HG03066 (cell line): ENCODE measurements at regions not wholly inside any gene's neighbourhood (a gene's known extent, or its start where the extent isn't known, plus 50 kb on each side); places are given as distances from the start of the nearest gene placed in this dataset.
"Not testable (repeated sequence)": the region's sequence is repeated elsewhere in the genome, so short reads cannot be mapped to it uniquely, and the experiment has no call there.

Experiments used
- ATAC-seq: cut with Tn5 transposase; IDR thresholded peaks from one replicate; pipeline ENCODE4 v1.9.1; 2021; ENCODE audit warnings: low read depth; ENCODE audit not compliant: unreplicated experiment

GRCh38 chr7:25431956-25432450, 203.7 kb upstream of the NPVF start:
- ATAC-seq: no peak

- no peak for ATAC-seq
These were observed 204.5 kb upstream of the NPVF start for GRCh38 chr7:25432807-25433206.

GRCh38 chr7:25436413-25436812, 208.1 kb upstream of the NPVF start:
- no peak for ATAC-seq

GRCh38 chr7:25437308-25437707, 209.0 kb upstream of the NPVF start:
- ATAC-seq: no peak

GRCh38 chr7:25444991-25445390, 216.7 kb upstream of the NPVF start:
- ATAC-seq: no peak

GRCh38 chr7:25448301-25448700, 220.0 kb upstream of the NPVF start:
- no peak for ATAC-seq

GRCh38 chr7:25454020-25454419, 225.7 kb upstream of the NPVF start:
- no peak for ATAC-seq

- ATAC-seq: no peak
These were observed 226.3 kb upstream of the NPVF start for GRCh38 chr7:25454562-25455041.

- no peak for ATAC-seq
These were observed 227.5 kb upstream of the NPVF start for GRCh38 chr7:25455683-25456251.

- ATAC-seq: no peak
These were observed 228.3 kb upstream of the NPVF start for GRCh38 chr7:25456467-25457171.

GRCh38 chr7:25459057-25459456, 230.8 kb upstream of the NPVF start:
- no peak for ATAC-seq

- ATAC-seq: no peak
These were observed 232.1 kb upstream of the NPVF start for GRCh38 chr7:25460433-25460832.

- ATAC-seq: no peak
These were observed 241.4 kb upstream of the NPVF start for GRCh38 chr7:25469669-25470068.

- ATAC-seq: no peak
These were observed 248.7 kb upstream of the NPVF start for GRCh38 chr7:25476863-25477499.

- not testable (repeated sequence) for ATAC-seq
These were observed 249.9 kb upstream of the NPVF start for GRCh38 chr7:25478221-25478620.

- no peak for ATAC-seq
These were observed 250.6 kb upstream of the NPVF start for GRCh38 chr7:25478925-25479324.

GRCh38 chr7:25481891-25482290, 253.6 kb upstream of the NPVF start:
- no peak for ATAC-seq

GRCh38 chr7:25482631-25483030, 254.3 kb upstream of the NPVF start:
- no peak for ATAC-seq

GRCh38 chr7:25485026-25485425, 256.7 kb upstream of the NPVF start:
- no peak for ATAC-seq

- no peak for ATAC-seq
These were observed 258.4 kb upstream of the NPVF start for GRCh38 chr7:25486656-25487055.

- ATAC-seq: no peak
These were observed 265.6 kb upstream of the NPVF start for GRCh38 chr7:25493805-25494366.
